GM23248 (cell line): ENCODE measurements at regions not wholly inside any gene's neighbourhood (a gene's known extent, or its start where the extent isn't known, plus 50 kb on each side); places are given as distances from the start of the nearest gene placed in this dataset.

ENCODE experiments used
- EZH2 ChIP-seq: fragments of 200-600 bp; sonication (generic); IDR thresholded peaks from 2 replicates; pipeline ENCODE4 v1.6.1; 2018; ENCODE audit warnings: antibody characterized with exemption, mild to moderate bottlenecking; ENCODE audit not compliant: insufficient read depth, poor library complexity, severe bottlenecking
- EZH2phosphoT487 ChIP-seq: fragments of 200-600 bp; sonication (generic); IDR thresholded peaks from 2 replicates; pipeline ENCODE4 v1.6.1; 2018; ENCODE audit warnings: antibody characterized with exemption, moderate library complexity, mild to moderate bottlenecking, low read depth; ENCODE audit not compliant: insufficient read depth

- TF ChIP-seq EZH2 (no peak), EZH2phosphoT487 (no peak)
These were observed 1355.8 kb upstream of the PRMT6 start for GRCh38 chr1:105700723-105701122.
